SK-N-MC (cell line): ENCODE measurements at regions not wholly inside any gene's neighbourhood (a gene's known extent, or its start where the extent isn't known, plus 50 kb on each side); places are given as distances from the start of the nearest gene placed in this dataset.

Source experiments
- EZH2 ChIP-seq: fragments of 200-600 bp; sonication (generic); IDR thresholded peaks from one replicate; pipeline ENCODE4 v1.6.1; 2017; ENCODE audit warnings: antibody characterized with exemption
- FOXP2 ChIP-seq: optimal IDR thresholded peaks from 2 replicates; pipeline ENCODE3; 2011; ENCODE audit warnings: mild to moderate bottlenecking, moderate library complexity; ENCODE audit not compliant: insufficient read depth; ENCODE audit errors: extremely low read length, control extremely low read depth
- POLR2AphosphoS5 ChIP-seq: IDR thresholded peaks from 2 replicates; pipeline ENCODE4 v1.6.1; 2012; ENCODE audit warnings: mild to moderate bottlenecking, low read depth, low read length, borderline replicate concordance

DNA sequence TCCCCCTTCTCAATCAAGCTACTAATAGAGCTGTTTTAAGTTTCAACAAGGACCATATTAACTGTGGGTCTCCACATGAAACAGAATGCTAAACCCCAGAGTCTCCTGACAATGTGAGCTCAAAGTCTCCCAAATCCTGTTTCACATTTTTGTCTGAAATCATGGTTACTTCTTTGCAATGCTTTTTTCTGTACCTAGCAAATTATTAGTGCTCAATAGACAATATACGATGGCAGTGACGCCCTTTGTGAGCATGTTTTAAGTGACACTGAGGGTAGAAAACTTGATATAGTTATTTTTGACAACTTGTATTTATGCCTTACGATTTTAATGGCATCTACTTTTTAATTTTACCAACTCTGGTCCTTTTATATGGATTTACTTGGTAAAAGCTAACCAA, 85.4 kb upstream of the SOX5 start:
- TF ChIP-seq POLR2AphosphoS5 (no peak), EZH2 (no peak), FOXP2 (no peak)
